K562 (cell line): ENCODE measurements at regions not wholly inside any gene's neighbourhood (a gene's known extent, or its start where the extent isn't known, plus 50 kb on each side); places are given as distances from the start of the nearest gene placed in this dataset.

Experiments used
- ATAC-seq: fragments of 200-7000 bp; cut with Tn5 transposase; 3 replicates; pipeline ENCODE4 v1.9.1; 2020; ENCODE audit warnings: moderate library complexity
- BruUV-seq: library from RNA; stranded (reverse); fragments of 400-500 nt; replicated peaks from 2 replicates; lab custom pipeline; 2021; lab: Mats Ljungman, UMichigan
- CTCF ChIA-PET: fragments of 300-600 bp; formaldehyde crosslinking; extraction: SDS; loops from one replicate; lab custom pipeline; 2021; ENCODE audit warnings: low intra/inter-chr PET ratio; lab: Yijun Ruan, JAX
- POLR2A ChIA-PET: fragments of 300-600, 350-650 bp; sonication (Branson Sonifier 250); formaldehyde crosslinking; extraction: SDS; loops from one replicate; lab custom pipeline; 2021; ENCODE audit warnings: antibody characterized with exemption, inconsistent platforms; lab: Yijun Ruan, JAX
- DNase-seq, 4 experiments: peaks; one replicate each; pipeline versions ENCODE4 v3.0.0 to v3.0.0-alpha.2; 2011 to 2018; ENCODE audit warnings: low spot score in 3 of 4, mixed read lengths in 3 of 4; ENCODE audit errors: extremely low read depth in 1 of 4
- FAIRE-seq: peaks from 2 replicates; lab custom pipeline; 2011; peaks lifted over from hg19 to GRCh38; lab: Jason Lieb, UNC
- H2AFZ ChIP-seq: 2 replicates; pipeline ENCODE4 v1.6.0; 2011; ENCODE audit warnings: low read depth, low read length, control low read depth, inconsistent platforms
- H3K27ac ChIP-seq: fragments of 200-600 bp; 3 replicates; pipeline ENCODE4 v1.8.0; 2011; ENCODE audit warnings: low read depth, mild to moderate bottlenecking, control low read depth, inconsistent platforms, low read length, moderate library complexity, mixed read lengths; ENCODE audit errors: extremely low read depth
- H3K27me3 ChIP-seq, 2 experiments: fragments of 300-600 bp in 1 of 2; 2 replicates in 1 of 2; 3 replicates in 1 of 2; pipeline versions ENCODE4 v1.6.0 to v1.8.0; 2011; ENCODE audit warnings: inconsistent platforms in 2 of 2, low read length in 2 of 2, mild to moderate bottlenecking in 1 of 2, mixed read lengths in 1 of 2, moderate library complexity in 1 of 2; ENCODE audit not compliant: control insufficient read depth in 2 of 2, insufficient read depth in 2 of 2
- H3K36me3 ChIP-seq: fragments of 300-600 bp; 3 replicates; pipeline ENCODE4 v1.8.0; 2011; ENCODE audit warnings: mild to moderate bottlenecking, low read length, inconsistent platforms; ENCODE audit not compliant: control insufficient read depth, insufficient read depth
- H3K4me1 ChIP-seq, 2 experiments: fragments of 200-600 bp in 1 of 2; replicated peaks in 1 of 2; 2 replicates in 1 of 2; 3 replicates in 1 of 2; pipeline versions ENCODE4 v1.5.1 to v1.8.0; 2011; ENCODE audit warnings: inconsistent platforms in 2 of 2, low read length in 2 of 2, mild to moderate bottlenecking in 1 of 2, mixed read lengths in 1 of 2, moderate library complexity in 1 of 2; ENCODE audit not compliant: control insufficient read depth in 2 of 2, insufficient read depth in 2 of 2
- H3K4me2 ChIP-seq: 2 replicates; pipeline ENCODE4 v1.6.1; 2011; ENCODE audit warnings: low read length, control low read depth, inconsistent platforms, mixed read lengths; ENCODE audit not compliant: insufficient read depth
- H3K4me3 ChIP-seq: fragments of 200-600 bp; sonication (generic), shearing (Covaris generic); 2 replicates; pipeline ENCODE4 v1.5.1; 2016; ENCODE audit warnings: control low read depth, inconsistent platforms
- H3K79me2 ChIP-seq: fragments of 200-600 bp; 3 replicates; pipeline ENCODE4 v1.8.0; 2011; ENCODE audit warnings: low read length, inconsistent platforms; ENCODE audit not compliant: control insufficient read depth, insufficient read depth
- H3K9ac ChIP-seq, 2 experiments: 2 replicates each; pipeline versions ENCODE4 v1.6.0 to v1.6.1; 2011; ENCODE audit warnings: low read depth in 2 of 2, low read length in 2 of 2, control low read depth in 1 of 2, inconsistent platforms in 1 of 2, mild to moderate bottlenecking in 1 of 2, mixed read lengths in 1 of 2; ENCODE audit not compliant: insufficient read depth in 1 of 2
- H3K9me1 ChIP-seq: one replicate; pipeline ENCODE4 v1.6.0; 2011; ENCODE audit warnings: inconsistent platforms, mild to moderate bottlenecking, low read length, moderate library complexity; ENCODE audit not compliant: control insufficient read depth, insufficient read depth
- H3K9me3 ChIP-seq: replicated peaks from 2 replicates; pipeline ENCODE4 v1.5.1; 2011; ENCODE audit warnings: low read depth, low read length, inconsistent platforms; ENCODE audit not compliant: control insufficient read depth, insufficient read depth
- H4K20me1 ChIP-seq: replicated peaks from 2 replicates; pipeline ENCODE4 v1.6.1; 2011; ENCODE audit warnings: low read length, inconsistent platforms, mixed read lengths; ENCODE audit not compliant: control insufficient read depth, insufficient read depth
- CBFA2T3 ChIP-seq: fragments of 450-650 bp; IDR thresholded peaks from 2 replicates; pipeline ENCODE4 v1.6.1; 2017
- CBX5 ChIP-seq: IDR thresholded peaks from 2 replicates; pipeline ENCODE4 v1.6.1; 2014; ENCODE audit warnings: low read depth, borderline replicate concordance
- DDX20 ChIP-seq: fragments of 450-650 bp; IDR thresholded peaks from 2 replicates; pipeline ENCODE4 v1.6.1; 2016; ENCODE audit warnings: missing genetic modification characterization, low read depth, mild to moderate bottlenecking, missing compliant biosample characterization, moderate library complexity
- ELF1 ChIP-seq: fragments of 200-800 bp; sonication (Bioruptor generic); IDR thresholded peaks from 2 replicates; pipeline ENCODE4 v1.6.1; 2016; ENCODE audit warnings: missing genetic modification characterization, missing compliant biosample characterization
- ELK1 ChIP-seq: sonication (generic); formaldehyde crosslinking; IDR thresholded peaks from 2 replicates; pipeline ENCODE4 v1.8.1; 2022; ENCODE audit warnings: missing genetic modification reagents
- FOXA1 ChIP-seq: fragments of 450-650 bp; IDR thresholded peaks from 2 replicates; pipeline ENCODE4 v1.6.1; 2016; ENCODE audit warnings: mild to moderate bottlenecking, borderline replicate concordance
- HIVEP1 ChIP-seq: fragments of 250-450 bp; sonication (Bioruptor Pico); IDR thresholded peaks from 2 replicates; pipeline ENCODE4 v1.4.0; 2020; ENCODE audit warnings: mild to moderate bottlenecking
- KLF16 ChIP-seq: IDR thresholded peaks from 2 replicates; pipeline ENCODE4 v1.6.1; 2016; ENCODE audit warnings: antibody characterized with exemption
- NR2C2 ChIP-seq, 2 experiments: fragments of 200-800 bp in 1 of 2; sonication (Bioruptor generic) in 1 of 2; sonication (generic) in 1 of 2; formaldehyde crosslinking in 1 of 2; IDR thresholded peaks; 2 replicates each; pipeline versions ENCODE4 v1.6.1 to v1.8.0; 2016 to 2022; ENCODE audit warnings: mild to moderate bottlenecking in 1 of 2, missing compliant biosample characterization in 1 of 2, missing genetic modification characterization in 1 of 2, missing genetic modification reagents in 1 of 2
- PPARD ChIP-seq: fragments of 250-450 bp; sonication (Bioruptor Pico); IDR thresholded peaks from 2 replicates; pipeline ENCODE4 v1.8.0; 2022; ENCODE audit warnings: inconsistent platforms, mild to moderate bottlenecking, moderate library complexity
- PTTG1 ChIP-seq: fragments of 450-650 bp; IDR thresholded peaks from 2 replicates; pipeline ENCODE4 v1.6.1; 2016; ENCODE audit warnings: low read depth, mild to moderate bottlenecking, missing genetic modification characterization, missing compliant biosample characterization
- PURB ChIP-seq: sonication (generic); formaldehyde crosslinking; IDR thresholded peaks from 2 replicates; pipeline ENCODE4 v1.9.0; 2021; ENCODE audit warnings: low read depth, mild to moderate bottlenecking, missing genetic modification reagents
- SAFB ChIP-seq: fragments of 200-400 bp; formaldehyde crosslinking; IDR thresholded peaks from 2 replicates; pipeline ENCODE4 v1.6.1; 2017; ENCODE audit warnings: low read depth, low read length, borderline replicate concordance
- SRSF7 ChIP-seq: fragments of 200-400 bp; formaldehyde crosslinking; optimal IDR thresholded peaks from 2 replicates; pipeline ENCODE3; 2017; ENCODE audit warnings: mild to moderate bottlenecking, low read depth, low read length
- TAF9B ChIP-seq: fragments of 450-650 bp; IDR thresholded peaks from 2 replicates; pipeline ENCODE4 v1.6.1; 2018; ENCODE audit warnings: mild to moderate bottlenecking; ENCODE audit not compliant: partially characterized antibody
- ZC3H11A ChIP-seq: IDR thresholded peaks from 2 replicates; pipeline ENCODE4 v1.6.1; 2012; ENCODE audit warnings: low read depth, low read length, improper control_type of control experiment
- ZNF224 ChIP-seq: sonication (generic); formaldehyde crosslinking; IDR thresholded peaks from 2 replicates; pipeline ENCODE4 v1.8.0; 2022; ENCODE audit warnings: mild to moderate bottlenecking, missing genetic modification reagents
- ZNF316 ChIP-seq: fragments of 450-650 bp; IDR thresholded peaks from 2 replicates; pipeline ENCODE4 v1.6.1; 2016
- ZNF507 ChIP-seq: conservative IDR thresholded peaks from 2 replicates; pipeline ENCODE4 v1.6.1; 2017; ENCODE audit warnings: missing genetic modification characterization, missing compliant biosample characterization
- WGBS: fragments of 100-300 bp; shearing (Covaris generic); methylation state at CpG from one replicate; pipeline ENCODE4 v1.1.6; 2016; ENCODE audit warnings: low coverage, mixed read lengths; ENCODE audit not compliant: insufficient coverage; ENCODE audit errors: missing lambda C conversion rate; 5-methylcytosine and 5-hydroxymethylcytosine counted together
- in situ Hi-C: fragments of 300-500 bp; cut with MboI; formaldehyde crosslinking; loops from 4 replicates; pipeline ENCODE4 v1.15.0; 2018; ENCODE audit warnings: inconsistent platforms, mixed read lengths
- intact Hi-C: fragments of 100-400 bp; cut with micrococcal nuclease; formaldehyde crosslinking; loops from 2 replicates; pipeline ENCODE4 v1.14.2; 2022
- TF ChIP-seq, protein P1 (sequence below): IDR thresholded peaks from 3 replicates; pipeline ENCODE4 v1.6.1; 2011; ENCODE audit warnings: borderline replicate concordance, mild to moderate bottlenecking; ENCODE audit not compliant: insufficient read length, insufficient read depth

- no peak for ATAC-seq
These were observed 1556.8 kb downstream of the EFNA5 start for GRCh38 chr5:106113922-106114321.

More at GRCh38 chr5:106113922-106114321, 1556.8 kb downstream of the EFNA5 start:
- Histone ChIP-seq H3K27ac (no peak overlapping the region), H3K36me3 (no peaks in the 10 kb centered on the region), H3K27me3 (no peaks in the 10 kb centered on the region), H3K4me2 (no peak overlapping the region), H3K4me1 (no peaks in the 10 kb centered on the region), H3K4me3 (no peak overlapping the region), H2AFZ (no peak overlapping the region), H3K79me2 (no peaks in the 10 kb centered on the region), H3K9ac (no peak overlapping the region), H3K9me1 (no peaks in the 10 kb centered on the region), H4K20me1 (no peaks in the 10 kb centered on the region), H3K9me3 (no peaks in the 10 kb centered on the region)
- FAIRE-seq (no peak), DNase-seq (no peak)
- intact Hi-C loops (no loop called here), in situ Hi-C loops (no loop called here)
- WGBS = 0% methylated on average over 1 of the region's 1 CpG
- CTCF ChIA-PET = no interaction called here
- BruUV-seq = no TSS peak
- TF ChIP-seq ELK1 (CRISPR knock-in tag) (no peak), TAF9B (no peak), FOXA1 (no peak), ZNF507 (tag) (no peak), SRSF7 (no peak), ZC3H11A (no peak), PPARD (CRISPR knock-in tag) (no peak), ELF1 (no peak), DDX20 (tag) (no peak), HIVEP1 (CRISPR knock-in tag) (no peak), CBFA2T3 (no peak), PTTG1 (tag) (no peak), PURB (CRISPR knock-in tag) (no peak), NR2C2 (CRISPR knock-in tag; IDR thresholded peaks at IDR 0.05) (no peak), NR2C2 (tag; IDR thresholded peaks at IDR 0.05) (no peak), KLF16 (no peak), ZNF316 (no peak), SAFB (no peak), ZNF224 (CRISPR knock-in tag) (no peak), CBX5 (no peak)
- TF ChIP-seq, protein P1, sequence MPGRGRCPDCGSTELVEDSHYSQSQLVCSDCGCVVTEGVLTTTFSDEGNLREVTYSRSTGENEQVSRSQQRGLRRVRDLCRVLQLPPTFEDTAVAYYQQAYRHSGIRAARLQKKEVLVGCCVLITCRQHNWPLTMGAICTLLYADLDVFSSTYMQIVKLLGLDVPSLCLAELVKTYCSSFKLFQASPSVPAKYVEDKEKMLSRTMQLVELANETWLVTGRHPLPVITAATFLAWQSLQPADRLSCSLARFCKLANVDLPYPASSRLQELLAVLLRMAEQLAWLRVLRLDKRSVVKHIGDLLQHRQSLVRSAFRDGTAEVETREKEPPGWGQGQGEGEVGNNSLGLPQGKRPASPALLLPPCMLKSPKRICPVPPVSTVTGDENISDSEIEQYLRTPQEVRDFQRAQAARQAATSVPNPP = no peak
- POLR2A ChIA-PET = no interaction called here
